Retinal pigment epithelial cell (primary cell): ENCODE measurements at regions not wholly inside any gene's neighbourhood (a gene's known extent, or its start where the extent isn't known, plus 50 kb on each side); places are given as distances from the start of the nearest gene placed in this dataset.

Experiments
- DNase-seq: peaks from one replicate; pipeline ENCODE4 v3.0.0-alpha.2; 2010; ENCODE audit warnings: low read depth
- H3K4me3 ChIP-seq: 2 replicates; pipeline ENCODE4 v1.5.1; 2011; ENCODE audit warnings: mild to moderate bottlenecking, low read length, control low read depth, moderate library complexity
- TF ChIP-seq, protein P1 (sequence below): conservative IDR thresholded peaks from 2 replicates; pipeline ENCODE4 v1.5.1; 2011; ENCODE audit warnings: low read depth, low read length, control low read depth, inconsistent platforms

DNA sequence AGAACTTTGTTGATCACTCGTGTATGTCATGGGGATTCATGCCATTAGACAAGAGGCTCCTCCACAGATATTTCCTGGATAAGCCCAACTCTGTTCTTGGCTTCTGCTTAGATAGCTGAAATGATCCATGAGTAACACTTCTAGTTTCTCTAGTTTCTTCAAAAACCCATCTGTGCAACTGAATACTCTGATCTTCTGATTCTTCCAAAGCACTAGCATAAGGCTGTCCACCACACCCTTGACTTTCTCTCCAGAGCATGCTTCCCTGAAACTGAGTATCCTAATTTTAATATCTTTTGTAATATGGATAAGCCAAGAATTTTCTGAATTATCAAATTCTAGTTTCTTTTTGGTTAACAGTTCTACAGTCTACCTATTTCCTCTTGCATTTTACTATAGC lies 118.6 kb upstream of the TAPT1 start:
- TF ChIP-seq, protein P1, sequence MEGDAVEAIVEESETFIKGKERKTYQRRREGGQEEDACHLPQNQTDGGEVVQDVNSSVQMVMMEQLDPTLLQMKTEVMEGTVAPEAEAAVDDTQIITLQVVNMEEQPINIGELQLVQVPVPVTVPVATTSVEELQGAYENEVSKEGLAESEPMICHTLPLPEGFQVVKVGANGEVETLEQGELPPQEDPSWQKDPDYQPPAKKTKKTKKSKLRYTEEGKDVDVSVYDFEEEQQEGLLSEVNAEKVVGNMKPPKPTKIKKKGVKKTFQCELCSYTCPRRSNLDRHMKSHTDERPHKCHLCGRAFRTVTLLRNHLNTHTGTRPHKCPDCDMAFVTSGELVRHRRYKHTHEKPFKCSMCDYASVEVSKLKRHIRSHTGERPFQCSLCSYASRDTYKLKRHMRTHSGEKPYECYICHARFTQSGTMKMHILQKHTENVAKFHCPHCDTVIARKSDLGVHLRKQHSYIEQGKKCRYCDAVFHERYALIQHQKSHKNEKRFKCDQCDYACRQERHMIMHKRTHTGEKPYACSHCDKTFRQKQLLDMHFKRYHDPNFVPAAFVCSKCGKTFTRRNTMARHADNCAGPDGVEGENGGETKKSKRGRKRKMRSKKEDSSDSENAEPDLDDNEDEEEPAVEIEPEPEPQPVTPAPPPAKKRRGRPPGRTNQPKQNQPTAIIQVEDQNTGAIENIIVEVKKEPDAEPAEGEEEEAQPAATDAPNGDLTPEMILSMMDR = no peak
- no peak for DNase-seq
- H3K4me3 ChIP-seq = no peak overlapping the region

DNA sequence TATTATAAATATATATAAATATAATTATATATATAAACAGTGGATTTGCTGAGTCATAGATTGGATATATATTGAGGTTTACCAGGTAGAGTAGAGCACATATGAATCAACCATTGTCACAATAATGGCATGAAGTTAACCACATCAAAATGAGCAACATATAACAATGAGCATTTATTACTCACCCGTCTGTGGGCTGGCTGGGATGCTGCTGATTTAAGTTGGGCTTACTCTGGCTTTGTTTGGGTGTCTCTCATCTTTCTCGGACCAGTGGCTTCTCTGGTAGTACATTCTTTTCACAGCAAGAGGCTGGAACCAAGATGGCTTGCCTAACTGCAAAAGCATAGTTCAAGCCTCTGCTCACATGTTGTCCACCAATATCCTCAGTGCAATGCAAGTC lies 111.7 kb upstream of the TAPT1 start:
- TF ChIP-seq, protein P1 = no peak
- DNase-seq = no peak
- no peak overlapping the region for H3K4me3 ChIP-seq

DNA sequence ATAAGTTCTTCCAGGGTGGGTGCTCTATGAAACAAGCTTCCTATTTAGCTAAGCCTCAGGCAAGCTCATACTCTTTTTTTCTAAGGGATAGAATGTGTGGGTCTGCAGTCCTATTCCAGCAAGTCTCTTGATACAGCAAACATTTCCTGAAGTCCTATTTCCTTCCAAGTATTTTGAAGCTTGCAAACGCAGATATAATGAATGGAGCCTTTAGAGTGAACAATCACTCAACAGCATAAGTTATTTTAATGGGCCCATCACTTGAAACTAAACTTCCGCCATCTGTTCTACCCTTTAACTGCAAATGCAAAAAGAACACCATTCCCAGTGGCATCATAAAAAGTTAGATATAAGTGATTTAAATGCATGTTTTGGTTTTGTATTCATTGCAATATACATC lies 108.3 kb upstream of the TAPT1 start:
- no peak for DNase-seq
- no peak overlapping the region for H3K4me3 ChIP-seq
- TF ChIP-seq, protein P1 = no peak

DNA sequence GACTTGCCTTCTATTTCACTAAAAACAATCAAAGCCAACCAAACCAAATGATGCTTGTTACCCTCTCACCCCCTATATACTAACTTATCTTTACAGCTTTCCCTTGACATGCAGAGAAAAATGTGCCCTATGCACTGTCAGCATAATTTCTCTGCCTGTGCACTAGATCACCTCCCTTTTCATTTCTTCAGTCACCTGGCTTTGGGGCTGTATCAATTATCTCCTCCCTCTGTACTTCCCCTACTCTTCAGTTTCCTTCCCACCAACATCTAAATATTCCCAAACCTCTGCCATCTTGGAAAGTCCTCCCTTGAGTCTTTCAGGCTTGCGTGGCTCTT lies 103.5 kb upstream of the TAPT1 start:
- TF ChIP-seq, protein P1 = no peak
- H3K4me3 ChIP-seq = no peak overlapping the region
- DNase-seq = no peak

DNA sequence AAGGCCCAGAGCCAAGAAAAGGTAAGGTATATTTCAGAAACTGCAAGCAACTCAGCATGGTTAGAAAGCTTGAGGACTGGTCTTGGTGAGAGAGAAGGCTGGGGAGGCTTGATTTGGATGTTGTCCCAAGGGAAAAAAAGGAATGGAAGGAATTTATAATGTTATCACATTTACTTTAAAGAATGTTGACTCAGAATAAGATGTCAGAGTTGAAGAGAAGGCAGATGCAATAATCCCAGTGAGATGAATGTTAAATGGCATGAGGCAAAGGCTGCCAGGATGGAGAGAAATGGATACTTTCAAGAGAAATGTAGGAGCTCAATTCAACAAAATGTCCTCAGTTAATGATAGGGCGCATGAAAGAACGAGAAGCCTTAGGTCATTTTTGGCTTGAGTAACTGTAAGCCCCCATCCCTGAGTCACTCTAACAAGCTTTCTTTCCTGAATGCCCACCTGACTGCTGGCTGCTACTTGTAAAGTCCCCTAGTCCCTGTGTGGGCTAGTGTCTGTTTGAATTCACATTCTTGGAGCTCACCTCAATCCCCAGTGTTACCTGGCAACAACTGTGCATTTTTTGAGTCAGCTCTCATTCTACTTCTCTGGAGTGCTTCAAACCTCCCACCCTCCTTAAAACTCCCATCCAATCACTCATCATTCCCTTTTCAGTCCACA lies 103.0 kb upstream of the TAPT1 start:
- H3K4me3 ChIP-seq = no peak overlapping the region
- no peak for DNase-seq
- TF ChIP-seq, protein P1 = no peak

DNA sequence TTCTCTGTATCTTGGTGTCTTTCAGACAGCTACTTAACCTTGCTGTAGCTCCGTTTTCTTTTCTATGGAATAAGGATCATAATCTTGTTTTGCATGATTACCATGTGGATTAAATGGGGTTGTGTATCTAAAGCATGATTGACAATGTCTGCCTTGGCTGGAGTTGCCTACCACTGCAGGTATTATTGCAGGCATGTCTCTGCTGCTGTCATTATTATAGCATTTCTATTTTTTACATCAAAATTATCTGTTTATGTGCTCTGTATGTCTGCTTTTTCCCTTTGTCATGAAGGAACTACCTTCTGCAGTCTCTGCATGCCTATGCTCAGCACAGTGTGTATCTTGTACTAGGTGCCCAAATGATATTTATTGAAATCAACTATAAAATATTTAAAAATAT lies 95.9 kb upstream of the TAPT1 start:
- TF ChIP-seq, protein P1 = no peak
- DNase-seq = no peak
- H3K4me3 ChIP-seq = no peak overlapping the region

DNA sequence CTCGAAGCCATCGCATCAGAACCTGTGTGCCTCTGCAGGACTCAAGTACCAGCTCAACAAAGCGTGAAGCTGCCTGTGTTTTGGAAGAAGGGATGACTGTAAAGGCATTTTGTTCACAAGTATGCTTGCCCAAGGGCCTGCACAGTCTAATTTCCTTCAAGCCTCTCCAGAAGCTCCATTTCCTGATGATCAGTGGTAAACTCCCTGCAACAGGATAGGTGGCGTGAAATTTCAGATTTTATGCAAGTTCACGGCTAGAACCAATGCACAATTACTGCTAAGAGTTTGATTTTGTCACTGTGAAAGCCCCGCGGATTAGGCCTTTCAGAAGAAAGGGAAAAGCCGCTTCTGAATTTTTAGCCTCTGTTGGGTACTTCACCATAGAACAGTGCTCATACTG lies 89.2 kb upstream of the TAPT1 start:
- no peak for DNase-seq
- H3K4me3 ChIP-seq = no peak overlapping the region
- TF ChIP-seq, protein P1 = no peak
